Skeletal muscle tissue (tissue), 3 donors: ENCODE measurements at regions not wholly inside any gene's neighbourhood (a gene's known extent, or its start where the extent isn't known, plus 50 kb on each side); places are given as distances from the start of the nearest gene placed in this dataset.
"Not testable (repeated sequence)": the region's sequence is repeated elsewhere in the genome, so short reads cannot be mapped to it uniquely, and the experiment has no call there.

Experiments used
- H3K27ac ChIP-seq: one replicate; pipeline ENCODE4 v1.7.0; 2013; ENCODE audit warnings: mild to moderate bottlenecking, low read depth, low read length, inconsistent platforms
- H3K27me3 ChIP-seq, 3 donors: one replicate each; pipeline ENCODE4 v1.7.0; 2013; ENCODE audit warnings: low read length in 3 of 3; ENCODE audit not compliant: control insufficient read depth in 3 of 3, insufficient read depth in 3 of 3
- H3K36me3 ChIP-seq, 3 donors: one replicate each; pipeline ENCODE4 v1.7.0; 2013; ENCODE audit warnings: low read length in 3 of 3; ENCODE audit not compliant: control insufficient read depth in 3 of 3, insufficient read depth in 3 of 3
- H3K4me1 ChIP-seq, 3 donors: one replicate each; pipeline ENCODE4 v1.7.0; 2013; ENCODE audit warnings: low read length in 3 of 3, mild to moderate bottlenecking in 3 of 3; ENCODE audit not compliant: control insufficient read depth in 3 of 3, insufficient read depth in 3 of 3
- H3K4me3 ChIP-seq, 3 donors: one replicate each; pipeline ENCODE4 v1.7.0; 2013; ENCODE audit warnings: low read length in 3 of 3
- H3K9ac ChIP-seq, 3 donors: one replicate each; pipeline ENCODE4 v1.7.0; 2013; ENCODE audit warnings: low read length in 3 of 3, mild to moderate bottlenecking in 3 of 3, moderate library complexity in 2 of 3, low read depth in 1 of 3
- H3K9me3 ChIP-seq, 3 donors: one replicate each; pipeline ENCODE4 v1.7.0; 2013; ENCODE audit warnings: low read length in 3 of 3; ENCODE audit not compliant: control insufficient read depth in 3 of 3
- donor health status: Osteomylitis.

DNA sequence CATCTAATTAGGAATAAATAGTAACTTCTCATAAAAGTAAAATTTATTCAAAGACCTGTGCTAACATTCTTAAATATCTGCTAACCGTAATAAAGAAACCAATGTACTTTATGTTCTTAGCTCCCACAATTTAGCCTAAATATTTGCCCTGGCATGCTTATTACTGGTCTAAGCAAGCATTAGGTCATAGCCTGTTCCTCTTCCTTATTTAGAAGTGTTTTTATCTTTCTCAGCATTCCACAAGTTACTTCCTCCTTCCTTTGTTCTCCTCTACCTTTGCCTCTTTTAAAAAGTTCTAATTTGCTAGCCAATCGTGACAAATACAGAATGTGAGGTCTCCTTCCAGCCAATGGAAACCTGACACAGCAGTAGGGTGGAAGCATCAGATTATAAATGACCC is 173.3 kb downstream of the TEX13C start:
- not testable (repeated sequence) for H3K9ac ChIP-seq, H3K4me1 ChIP-seq, H3K27me3 ChIP-seq, H3K27ac ChIP-seq, H3K9me3 ChIP-seq, H3K4me3 ChIP-seq, H3K36me3 ChIP-seq

DNA sequence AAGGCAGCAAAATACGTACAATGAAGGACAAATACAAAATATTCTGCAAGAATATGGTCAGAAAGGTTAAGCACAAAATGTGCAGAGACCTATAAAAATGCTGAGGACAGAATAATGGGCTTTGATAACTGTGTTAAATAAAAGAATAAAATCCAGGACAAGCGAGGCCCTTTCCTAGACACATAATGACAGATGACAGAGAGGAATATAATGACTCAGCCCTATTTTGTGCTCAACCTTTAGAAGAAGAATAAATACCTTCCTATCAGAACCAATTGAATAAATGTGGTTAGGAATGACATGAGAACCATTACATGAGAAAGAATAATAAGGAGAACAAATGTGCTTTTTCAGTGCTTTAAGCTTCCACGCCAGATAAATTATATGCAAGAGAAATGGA is 178.0 kb downstream of the TEX13C start:
- Histone ChIP-seq H3K4me1 (no peaks in the 10 kb centered on the region), H3K9me3 (no peaks in the 10 kb centered on the region), H3K27ac (no peak overlapping the region), H3K27me3 (no peaks in the 10 kb centered on the region), H3K9ac (no peak overlapping the region), H3K36me3 (no peaks in the 10 kb centered on the region), H3K4me3 (no peak overlapping the region)

DNA sequence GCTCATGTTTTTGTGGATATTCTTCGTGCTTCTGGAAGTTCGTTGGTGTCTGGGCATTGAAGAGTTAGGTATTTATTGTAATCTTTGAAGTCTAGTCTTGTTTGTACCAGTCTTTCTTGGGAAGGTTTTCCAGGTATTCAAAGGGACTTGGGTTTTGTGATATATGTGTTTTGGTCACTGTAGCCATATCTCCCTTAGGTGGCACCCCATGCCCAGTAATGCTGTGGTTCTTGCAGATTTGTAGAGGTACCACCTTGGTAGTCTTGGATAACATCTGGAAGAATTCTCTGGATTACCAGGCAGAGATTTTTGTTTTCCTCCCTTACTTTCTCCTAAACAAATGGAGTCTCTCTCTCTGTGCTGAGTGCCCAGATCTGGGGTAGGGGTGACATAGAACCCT is 184.1 kb downstream of the TEX13C start:
- H3K27ac ChIP-seq = no peak overlapping the region
- H3K4me3 ChIP-seq = no peak overlapping the region
- no peaks in the 10 kb centered on the region for H3K27me3 ChIP-seq
- H3K36me3 ChIP-seq = no peaks in the 10 kb centered on the region
- H3K9ac ChIP-seq = no peak overlapping the region
- no peaks in the 10 kb centered on the region for H3K9me3 ChIP-seq
- H3K4me1 ChIP-seq = no peaks in the 10 kb centered on the region

DNA sequence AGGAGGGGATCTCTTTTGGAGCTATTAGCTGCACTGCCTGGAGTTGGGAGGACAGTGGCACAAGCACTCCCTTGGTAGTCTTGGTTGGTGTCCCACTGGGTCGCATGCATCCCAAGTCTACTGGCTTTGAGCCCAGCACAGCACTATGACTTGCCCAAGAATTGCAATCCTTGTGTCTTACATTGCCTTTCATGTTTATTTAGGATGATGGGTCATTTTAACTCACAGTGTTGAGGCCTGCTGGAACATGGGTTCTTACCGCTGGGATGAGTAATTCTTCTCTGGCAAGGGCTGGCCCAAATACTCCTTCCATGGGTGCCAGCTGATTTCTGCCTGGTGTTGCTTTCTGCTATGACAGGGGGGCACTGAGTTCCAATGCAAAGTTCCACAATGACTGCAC is 185.5 kb downstream of the TEX13C start:
- H3K27ac ChIP-seq = no peak overlapping the region
- no peak overlapping the region for H3K4me3 ChIP-seq
- H3K4me1 ChIP-seq = no peaks in the 10 kb centered on the region
- no peaks in the 10 kb centered on the region for H3K9me3 ChIP-seq
- H3K27me3 ChIP-seq = no peaks in the 10 kb centered on the region
- no peaks in the 10 kb centered on the region for H3K36me3 ChIP-seq
- H3K9ac ChIP-seq = no peak overlapping the region

DNA sequence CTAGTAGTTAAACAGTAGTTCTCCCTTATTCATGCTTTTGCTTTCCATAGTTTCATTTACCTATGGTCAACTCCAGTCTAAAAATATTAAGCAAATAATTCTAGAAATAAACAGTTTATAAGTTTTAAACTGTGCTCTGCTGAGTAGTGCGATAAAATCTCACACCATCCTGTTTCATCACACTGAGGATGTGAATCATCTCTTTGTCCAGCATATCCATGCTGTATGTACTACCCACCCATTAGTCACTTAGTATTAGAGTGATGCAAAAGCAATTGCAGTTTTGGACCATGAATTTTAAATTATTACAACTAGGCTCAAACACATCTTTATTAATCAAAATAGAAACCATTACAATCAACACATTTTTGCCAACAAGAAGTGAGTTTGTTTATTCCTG is 187.4 kb downstream of the TEX13C start:
- Histone ChIP-seq H3K9ac (no peak overlapping the region), H3K9me3 (no peaks in the 10 kb centered on the region), H3K27ac (no peak overlapping the region), H3K4me1 (no peaks in the 10 kb centered on the region), H3K36me3 (no peaks in the 10 kb centered on the region), H3K27me3 (no peaks in the 10 kb centered on the region), H3K4me3 (no peak overlapping the region)

GRCh38 chrX:125520029-125520428 is 200.4 kb downstream of the TEX13C start:
- Histone ChIP-seq H3K4me1 (no peaks in the 10 kb centered on the region), H3K9ac (no peak overlapping the region), H3K27ac (no peak overlapping the region), H3K27me3 (no peaks in the 10 kb centered on the region), H3K9me3 (no peaks in the 10 kb centered on the region), H3K36me3 (no peaks in the 10 kb centered on the region), H3K4me3 (no peak overlapping the region)

GRCh38 chrX:125522752-125523151 is 203.1 kb downstream of the TEX13C start:
- no peak overlapping the region for H3K27ac ChIP-seq
- H3K4me3 ChIP-seq = no peak overlapping the region
- H3K9me3 ChIP-seq = no peaks in the 10 kb centered on the region

DNA sequence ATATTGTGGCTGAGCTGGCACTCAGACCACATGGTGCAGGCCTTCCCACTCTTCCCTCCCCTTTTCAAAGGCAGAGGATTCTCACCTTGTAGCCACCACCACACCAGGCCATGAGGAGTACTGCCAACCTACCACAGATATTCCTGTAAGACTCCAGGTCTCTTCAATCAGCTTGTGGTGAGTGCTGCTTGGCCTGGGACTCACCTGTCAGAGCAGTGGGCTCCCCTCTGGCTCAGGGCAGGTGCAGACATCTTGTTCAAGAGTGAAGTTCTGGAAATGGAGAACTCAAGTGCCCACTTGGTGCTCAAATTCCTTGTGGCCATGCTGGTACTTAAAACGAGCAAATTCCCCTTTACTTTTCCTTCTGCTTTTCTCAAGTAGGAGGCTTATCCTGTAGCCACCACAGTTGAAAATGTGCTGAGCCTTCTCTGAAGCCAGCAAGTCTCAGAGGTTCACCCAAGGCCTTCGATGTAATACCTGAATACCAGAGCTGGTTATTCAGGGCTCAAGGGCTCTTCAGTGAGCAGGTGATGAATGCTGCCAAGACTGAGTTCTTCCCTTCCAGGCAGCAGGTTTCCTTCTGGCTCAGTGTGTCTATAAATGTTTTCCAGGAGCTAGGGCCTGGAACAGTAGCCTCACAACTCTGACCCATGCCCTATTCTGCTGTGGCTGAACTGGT is 212.9 kb downstream of the TEX13C start:
- no peak overlapping the region for H3K9ac ChIP-seq
- no peak overlapping the region for H3K4me3 ChIP-seq
- H3K4me1 ChIP-seq = no peaks in the 10 kb centered on the region
- no peak overlapping the region for H3K27ac ChIP-seq
- no peaks in the 10 kb centered on the region for H3K36me3 ChIP-seq
- no peaks in the 10 kb centered on the region for H3K27me3 ChIP-seq
- H3K9me3 ChIP-seq = no peaks in the 10 kb centered on the region

More at GRCh38 chrX:125522752-125523151, 203.1 kb downstream of the TEX13C start:
- H3K9ac ChIP-seq = no peak overlapping the region
- no peaks in the 10 kb centered on the region for H3K4me1 ChIP-seq
- H3K27me3 ChIP-seq = no peaks in the 10 kb centered on the region
- no peaks in the 10 kb centered on the region for H3K36me3 ChIP-seq

- Histone ChIP-seq H3K4me3 (no peak overlapping the region), H3K4me1 (no peaks in the 10 kb centered on the region), H3K27ac (no peak overlapping the region), H3K9me3 (no peaks in the 10 kb centered on the region), H3K27me3 (no peaks in the 10 kb centered on the region), H3K9ac (no peak overlapping the region), H3K36me3 (no peaks in the 10 kb centered on the region)
Observed at GRCh38 chrX:125533352-125533751, 213.7 kb downstream of the TEX13C start.

- Histone ChIP-seq H3K27ac (no peak overlapping the region), H3K4me1 (no peaks in the 10 kb centered on the region), H3K27me3 (no peaks in the 10 kb centered on the region), H3K4me3 (no peak overlapping the region), H3K9me3 (no peaks in the 10 kb centered on the region), H3K9ac (no peak overlapping the region), H3K36me3 (no peaks in the 10 kb centered on the region)
Observed at GRCh38 chrX:125544031-125544660, 224.5 kb downstream of the TEX13C start.
